ENCODE measurements at regions not wholly inside any gene's neighbourhood (a gene's known extent, or its start where the extent isn't known, plus 50 kb on each side); places are given as distances from the start of the nearest gene placed in this dataset.

GRCh38 chr1:234985516-234986294, 142.9 kb downstream of the TOMM20 start:
- TF ChIP-seq CTCF (IDR thresholded peaks at IDR 0.05) = no peak
- TF ChIP-seq POLR2A (IDR thresholded peaks at IDR 0.05) = no peak
